Peyer's patch (tissue), 4 donors: ENCODE measurements at regions not wholly inside any gene's neighbourhood (a gene's known extent, or its start where the extent isn't known, plus 50 kb on each side); places are given as distances from the start of the nearest gene placed in this dataset.

ENCODE experiments used
- DNase-seq, 3 donors: peaks; one replicate each; pipeline ENCODE4 v3.0.0-alpha.2; 2017 to 2019
- H3K27ac ChIP-seq, 4 donors: fragments of 200-600 bp; sonication (generic); one replicate each; pipeline ENCODE4 v1.5.1; 2016 to 2019
- H3K27me3 ChIP-seq, 2 donors: fragments of 200-600 bp; sonication (generic); one replicate each; pipeline ENCODE4 v1.5.1; 2019
- H3K36me3 ChIP-seq, 3 donors: fragments of 200-600 bp; sonication (generic); one replicate each; pipeline ENCODE4 v1.5.1; 2016 to 2019
- H3K4me1 ChIP-seq, 4 donors: fragments of 200-600 bp; sonication (generic); one replicate each; pipeline ENCODE4 v1.5.1; 2016 to 2019
- H3K4me3 ChIP-seq, 4 donors: fragments of 200-600 bp; sonication (generic); 1 replicate in 3 of 4; 2 replicates in 1 of 4; pipeline ENCODE4 v1.5.1; 2016 to 2019; ENCODE audit warnings: mild to moderate bottlenecking in 1 of 4
- H3K9me3 ChIP-seq, 4 donors: fragments of 200-600 bp; sonication (generic); one replicate each; pipeline ENCODE4 v1.5.1; 2016 to 2019; ENCODE audit warnings: mild to moderate bottlenecking in 1 of 4
- CTCF ChIP-seq, 6 experiments: fragments of 450-650 bp in 4 of 6; fragments of 200-600 bp in 2 of 6; sonication (generic) in 1 of 6; IDR thresholded peaks; one replicate each; pipeline ENCODE4 v1.5.1; 2017 to 2019; ENCODE audit warnings: antibody characterized with exemption in 6 of 6, mild to moderate bottlenecking in 3 of 6, moderate library complexity in 1 of 6
- POLR2A ChIP-seq, 2 donors: fragments of 450-650 bp; IDR thresholded peaks; one replicate each; pipeline ENCODE4 v1.5.1; 2017; ENCODE audit warnings: antibody characterized with exemption in 2 of 2, mild to moderate bottlenecking in 2 of 2, moderate library complexity in 2 of 2

- DNase-seq: no peak
- Histone ChIP-seq H3K27ac (no peak overlapping the region), H3K4me3 (no peak overlapping the region), H3K27me3 (no peaks in the 10 kb centered on the region), H3K9me3 (no peaks in the 10 kb centered on the region), H3K4me1 (no peaks in the 10 kb centered on the region), H3K36me3 (no peaks in the 10 kb centered on the region)
- TF ChIP-seq POLR2A (IDR thresholded peaks at IDR 0.05) (no peak), CTCF (IDR thresholded peaks at IDR 0.05) (no peak)
Observed at GRCh38 chr21:25334046-25334730, 273.1 kb downstream of the MRPL39 start.

- Histone ChIP-seq H3K27me3 (no peaks in the 10 kb centered on the region), H3K4me1 (no peaks in the 10 kb centered on the region), H3K4me3 (no peak overlapping the region), H3K9me3 (no peaks in the 10 kb centered on the region), H3K36me3 (no peaks in the 10 kb centered on the region), H3K27ac (no peak overlapping the region)
- TF ChIP-seq POLR2A (IDR thresholded peaks at IDR 0.05) (no peak), CTCF (IDR thresholded peaks at IDR 0.05) (no peak)
- no peak for DNase-seq
Observed at GRCh38 chr21:25331286-25331685, 276.0 kb downstream of the MRPL39 start.

GRCh38 chr21:25330266-25330665 lies 277.0 kb downstream of the MRPL39 start:
- Histone ChIP-seq H3K4me3 (no peak overlapping the region), H3K27ac (no peak overlapping the region), H3K27me3 (no peaks in the 10 kb centered on the region), H3K9me3 (no peaks in the 10 kb centered on the region), H3K36me3 (no peaks in the 10 kb centered on the region), H3K4me1 (no peaks in the 10 kb centered on the region)
- TF ChIP-seq CTCF (IDR thresholded peaks at IDR 0.05) (no peak), POLR2A (IDR thresholded peaks at IDR 0.05) (no peak)
- DNase-seq: no peak

- Histone ChIP-seq H3K27ac (no peak overlapping the region), H3K9me3 (no peaks in the 10 kb centered on the region), H3K4me1 (no peaks in the 10 kb centered on the region), H3K4me3 (no peak overlapping the region), H3K36me3 (no peaks in the 10 kb centered on the region), H3K27me3 (no peaks in the 10 kb centered on the region)
- no peak for TF ChIP-seq CTCF (IDR thresholded peaks at IDR 0.05)
- TF ChIP-seq POLR2A (IDR thresholded peaks at IDR 0.05): no peak
- no peak for DNase-seq
Observed at GRCh38 chr21:25329227-25329825, 278.0 kb downstream of the MRPL39 start.

GRCh38 chr21:25328736-25329135 lies 278.5 kb downstream of the MRPL39 start:
- Histone ChIP-seq H3K36me3 (no peaks in the 10 kb centered on the region), H3K4me1 (no peaks in the 10 kb centered on the region), H3K27me3 (no peaks in the 10 kb centered on the region), H3K27ac (no peak overlapping the region), H3K4me3 (no peak overlapping the region), H3K9me3 (no peaks in the 10 kb centered on the region)
- no peak for DNase-seq
- TF ChIP-seq POLR2A (IDR thresholded peaks at IDR 0.05): no peak
- no peak for TF ChIP-seq CTCF (IDR thresholded peaks at IDR 0.05)
